ENCODE measurements at regions not wholly inside any gene's neighbourhood (a gene's known extent, or its start where the extent isn't known, plus 50 kb on each side); places are given as distances from the start of the nearest gene placed in this dataset.

GRCh38 chr5:112070022-112070421, 313.0 kb upstream of the NREP start:
- H3K27ac Mint-ChIP-seq (ENCODE audit: unreplicated experiment) = no peak overlapping the region

GRCh38 chr5:112069329-112069728, 312.3 kb upstream of the NREP start:
- Histone ChIP-seq H3K4me1 (no peaks in the 10 kb centered on the region), H3K36me3 (ENCODE audit: control insufficient read depth, insufficient read depth, low read length) (no peaks in the 10 kb centered on the region), H3K27me3 (replicated peaks; ENCODE audit: control insufficient read depth, insufficient read depth, low read length) (no peaks in the 10 kb centered on the region), H3K4me3 (ENCODE audit: low read depth, low read length) (no peak overlapping the region), H3K9me3 (no peaks in the 10 kb centered on the region)
- no peak for TF ChIP-seq CTCF (IDR thresholded peaks at IDR 0.05; ENCODE audit: insufficient read depth in 1 of 2, low read depth in 1 of 2, low read length in 1 of 2, severe bottlenecking in 1 of 2, unreplicated experiment in 1 of 2)
- peaks cover 3% of the 10 kb centered on the region for H3K27me3 Mint-ChIP-seq (ENCODE audit: insufficient read depth, unreplicated experiment)
- no peaks in the 10 kb centered on the region for H3K9me3 Mint-ChIP-seq (ENCODE audit: unreplicated experiment)
- no peak overlapping the region for H3K27ac Mint-ChIP-seq (ENCODE audit: unreplicated experiment)
- BruUV-seq (replicated peaks) = no TSS peak
- no peaks in the 10 kb centered on the region for H3K36me3 Mint-ChIP-seq (ENCODE audit: insufficient read depth, unreplicated experiment)
- H3K4me1 Mint-ChIP-seq (ENCODE audit: low read depth, unreplicated experiment) = no peaks in the 10 kb centered on the region
- no peak overlapping the region for H3K4me3 Mint-ChIP-seq (ENCODE audit: unreplicated experiment)
- POLR2A ChIA-PET = no interaction called here
- no peak for DNase-seq
- intact Hi-C loops (cut with micrococcal nuclease; ENCODE audit: unreplicated experiment) = no loop called here
- CTCF ChIA-PET = no interaction called here

More at GRCh38 chr5:112070022-112070421, 313.0 kb upstream of the NREP start:
- DNase-seq = no peak
- intact Hi-C loops (cut with micrococcal nuclease; ENCODE audit: unreplicated experiment) = no loop called here
- POLR2A ChIA-PET = no interaction called here
- H3K36me3 Mint-ChIP-seq (ENCODE audit: insufficient read depth, unreplicated experiment) = no peaks in the 10 kb centered on the region
- Histone ChIP-seq H3K9me3 (no peaks in the 10 kb centered on the region), H3K27me3 (replicated peaks; ENCODE audit: control insufficient read depth, insufficient read depth, low read length) (no peaks in the 10 kb centered on the region), H3K36me3 (ENCODE audit: control insufficient read depth, insufficient read depth, low read length) (no peaks in the 10 kb centered on the region), H3K4me3 (ENCODE audit: low read depth, low read length) (no peak overlapping the region), H3K4me1 (no peaks in the 10 kb centered on the region)
- H3K9me3 Mint-ChIP-seq (ENCODE audit: unreplicated experiment) = no peaks in the 10 kb centered on the region
- CTCF ChIA-PET = no interaction called here
- no TSS peak for BruUV-seq (replicated peaks)
- H3K4me3 Mint-ChIP-seq (ENCODE audit: unreplicated experiment) = no peak overlapping the region
- H3K4me1 Mint-ChIP-seq (ENCODE audit: low read depth, unreplicated experiment) = no peaks in the 10 kb centered on the region
- peaks cover 3% of the 10 kb centered on the region for H3K27me3 Mint-ChIP-seq (ENCODE audit: insufficient read depth, unreplicated experiment)
- TF ChIP-seq CTCF (IDR thresholded peaks at IDR 0.05; ENCODE audit: insufficient read depth in 1 of 2, low read depth in 1 of 2, low read length in 1 of 2, severe bottlenecking in 1 of 2, unreplicated experiment in 1 of 2) = no peak

- no peaks in the 10 kb centered on the region for H3K9me3 Mint-ChIP-seq (ENCODE audit: unreplicated experiment)
- no peak overlapping the region for H3K4me3 ChIP-seq (ENCODE audit: low read depth, low read length)
- intact Hi-C loops (cut with micrococcal nuclease; ENCODE audit: unreplicated experiment) = no loop called here
- H3K27ac Mint-ChIP-seq (ENCODE audit: unreplicated experiment) = no peak overlapping the region
- DNase-seq = no peak
- TF ChIP-seq CTCF (IDR thresholded peaks at IDR 0.05; ENCODE audit: insufficient read depth in 1 of 2, low read depth in 1 of 2, low read length in 1 of 2, severe bottlenecking in 1 of 2, unreplicated experiment in 1 of 2) = no peak
- H3K4me3 Mint-ChIP-seq (ENCODE audit: unreplicated experiment) = no peak overlapping the region
- no peaks in the 10 kb centered on the region for H3K36me3 ChIP-seq (ENCODE audit: control insufficient read depth, insufficient read depth, low read length)
- no peaks in the 10 kb centered on the region for H3K9me3 ChIP-seq
- H3K4me1 ChIP-seq = no peaks in the 10 kb centered on the region
- H3K27me3 ChIP-seq (replicated peaks; ENCODE audit: control insufficient read depth, insufficient read depth, low read length) = no peaks in the 10 kb centered on the region
- POLR2A ChIA-PET = no interaction called here
- H3K36me3 Mint-ChIP-seq (ENCODE audit: insufficient read depth, unreplicated experiment) = no peaks in the 10 kb centered on the region
- peaks cover 3% of the 10 kb centered on the region for H3K27me3 Mint-ChIP-seq (ENCODE audit: insufficient read depth, unreplicated experiment)
- no peaks in the 10 kb centered on the region for H3K4me1 Mint-ChIP-seq (ENCODE audit: low read depth, unreplicated experiment)
- CTCF ChIA-PET = no interaction called here
- BruUV-seq (replicated peaks) = no TSS peak
Measured at GRCh38 chr5:112068593-112068992, 311.6 kb upstream of the NREP start.

All from Caco-2 (cell line).